ENCODE measurements at regions not wholly inside any gene's neighbourhood (a gene's known extent, or its start where the extent isn't known, plus 50 kb on each side); places are given as distances from the start of the nearest gene placed in this dataset.

DNA sequence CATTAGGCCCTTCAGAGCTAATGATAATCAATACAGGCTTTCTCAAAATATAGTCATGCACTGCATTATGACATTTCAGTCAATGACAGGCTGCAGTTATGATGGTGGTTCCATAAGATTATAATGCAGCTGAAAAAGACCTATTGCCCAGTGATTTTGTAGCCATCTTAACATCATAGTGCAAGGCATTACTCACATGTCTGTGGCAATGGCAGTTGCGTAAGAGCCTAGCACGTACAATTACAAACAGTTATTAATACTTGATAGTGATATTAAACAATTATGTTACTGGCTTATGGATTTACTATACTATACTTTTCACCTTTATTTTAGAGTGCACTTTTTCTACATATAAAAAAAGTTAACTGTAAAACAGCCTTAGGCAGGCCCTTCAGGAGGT, 214.8 kb downstream of the ISL1 start:
- no peak for TF ChIP-seq CTCF (IDR thresholded peaks at IDR 0.05; ENCODE audit: low read depth, low read length)
- TF ChIP-seq MAX (IDR thresholded peaks at IDR 0.05; ENCODE audit: low read depth, low read length): no peak
- TF ChIP-seq MYC (IDR thresholded peaks at IDR 0.05; ENCODE audit: low read depth, low read length): no peak

Measured in NB4 (cell line).